WTC11 (cell line): ENCODE measurements at regions not wholly inside any gene's neighbourhood (a gene's known extent, or its start where the extent isn't known, plus 50 kb on each side); places are given as distances from the start of the nearest gene placed in this dataset.

Source experiments
- ATAC-seq: fragments of 200-7000 bp; cut with Tn5 transposase; 2 replicates; pipeline ENCODE4 v1.10.0; 2021; ENCODE audit warnings: mild to moderate bottlenecking, moderate library complexity
- CTCF ChIA-PET: fragments of 300-600 bp; sonication (Branson Sonifier 250); formaldehyde crosslinking; loops from one replicate; lab custom pipeline; 2021; ENCODE audit warnings: antibody characterized with exemption; lab: Charles Lee
- POLR2A ChIA-PET: fragments of 350-600 bp; sonication (Branson Sonifier 250); formaldehyde crosslinking; loops from one replicate; lab custom pipeline; 2021; ENCODE audit warnings: antibody characterized with exemption; lab: Charles Lee
- DNase-seq: peaks from one replicate; pipeline ENCODE4 v3.0.0; 2021; ENCODE audit warnings: low spot score
- H3K27ac Mint-ChIP-seq: 2 replicates; pipeline ENCODE4 v1.8.0; 2021; ENCODE audit warnings: mixed read lengths
- H3K27me3 Mint-ChIP-seq: 2 replicates; pipeline ENCODE4 v1.8.0; 2021; ENCODE audit warnings: low read depth, mild to moderate bottlenecking, moderate library complexity, mixed read lengths
- H3K36me3 Mint-ChIP-seq: 2 replicates; pipeline ENCODE4 v1.8.0; 2021; ENCODE audit warnings: mixed read lengths
- H3K4me1 Mint-ChIP-seq: 2 replicates; pipeline ENCODE4 v1.8.0; 2022; ENCODE audit warnings: mixed read lengths
- H3K4me3 Mint-ChIP-seq: 2 replicates; pipeline ENCODE4 v1.8.0; 2021; ENCODE audit warnings: mild to moderate bottlenecking, moderate library complexity, mixed read lengths
- H3K9me3 Mint-ChIP-seq: 2 replicates; pipeline ENCODE4 v1.8.0; 2021; ENCODE audit warnings: mixed read lengths
- ATF1 ChIP-seq: sonication (generic); formaldehyde crosslinking; IDR thresholded peaks from 2 replicates; pipeline ENCODE4 v1.8.1; 2023; ENCODE audit warnings: mild to moderate bottlenecking, moderate library complexity, missing genetic modification reagents
- E2F4 ChIP-seq: sonication (generic); formaldehyde crosslinking; IDR thresholded peaks from 2 replicates; pipeline ENCODE4 v1.8.1; 2022; ENCODE audit warnings: low read depth, mild to moderate bottlenecking, moderate library complexity, missing genetic modification reagents, borderline replicate concordance
- ETV6 ChIP-seq: sonication (generic); formaldehyde crosslinking; IDR thresholded peaks from 2 replicates; pipeline ENCODE4 v1.8.1; 2022; ENCODE audit warnings: mild to moderate bottlenecking, missing genetic modification reagents
- FOXK1 ChIP-seq: sonication (generic); formaldehyde crosslinking; IDR thresholded peaks from 2 replicates; pipeline ENCODE4 v1.8.0; 2022; ENCODE audit warnings: mild to moderate bottlenecking, moderate library complexity, missing genetic modification reagents
- FOXP1 ChIP-seq: sonication (generic); formaldehyde crosslinking; IDR thresholded peaks from 2 replicates; pipeline ENCODE4 v1.8.0; 2022; ENCODE audit warnings: missing genetic modification reagents, mild to moderate bottlenecking, moderate library complexity, borderline replicate concordance
- GABPB1 ChIP-seq: sonication (generic); formaldehyde crosslinking; IDR thresholded peaks from 2 replicates; pipeline ENCODE4 v1.8.1; 2023; ENCODE audit warnings: mild to moderate bottlenecking, missing genetic modification reagents
- GTF2I ChIP-seq: fragments of 250-450 bp; sonication (Bioruptor Pico); conservative IDR thresholded peaks from 2 replicates; pipeline ENCODE4 v1.4.0; 2021; ENCODE audit warnings: mild to moderate bottlenecking
- IRF2 ChIP-seq: sonication (generic); formaldehyde crosslinking; IDR thresholded peaks from 2 replicates; pipeline ENCODE4 v1.8.0; 2022; ENCODE audit warnings: low read depth, missing genetic modification reagents, borderline replicate concordance
- JUN ChIP-seq: sonication (generic); formaldehyde crosslinking; IDR thresholded peaks from 2 replicates; pipeline ENCODE4 v1.8.0; 2023; ENCODE audit warnings: mild to moderate bottlenecking, missing genetic modification reagents
- NFE2L1 ChIP-seq: sonication (generic); formaldehyde crosslinking; IDR thresholded peaks from 2 replicates; pipeline ENCODE4 v1.8.1; 2023; ENCODE audit warnings: missing genetic modification reagents
- RORB ChIP-seq: fragments of 250-450 bp; sonication (Bioruptor Pico); IDR thresholded peaks from 2 replicates; pipeline ENCODE4 v1.9.0; 2021; ENCODE audit warnings: mild to moderate bottlenecking
- SMAD3 ChIP-seq: sonication (generic); formaldehyde crosslinking; IDR thresholded peaks from 2 replicates; pipeline ENCODE4 v1.8.0; 2022; ENCODE audit warnings: missing genetic modification reagents, mild to moderate bottlenecking, borderline replicate concordance
- TP53 ChIP-seq: sonication (generic); formaldehyde crosslinking; IDR thresholded peaks from 2 replicates; pipeline ENCODE4 v1.8.1; 2023; ENCODE audit warnings: mild to moderate bottlenecking, missing genetic modification reagents
- TF ChIP-seq, protein P1 (sequence below): sonication (generic); formaldehyde crosslinking; IDR thresholded peaks from 2 replicates; pipeline ENCODE4 v1.8.0; 2023; ENCODE audit warnings: mild to moderate bottlenecking, missing genetic modification reagents
- TF ChIP-seq, protein P2 (sequence below): sonication (generic); formaldehyde crosslinking; IDR thresholded peaks from 2 replicates; pipeline ENCODE4 v1.8.0; 2023; ENCODE audit warnings: missing genetic modification reagents
- TF ChIP-seq, protein P3 (sequence below): sonication (generic); formaldehyde crosslinking; IDR thresholded peaks from 2 replicates; pipeline ENCODE4 v1.8.1; 2023; ENCODE audit warnings: mild to moderate bottlenecking, moderate library complexity, missing genetic modification reagents
- TF ChIP-seq, protein P4 (sequence below): sonication (generic); formaldehyde crosslinking; IDR thresholded peaks from 2 replicates; pipeline ENCODE4 v1.8.0; 2022; ENCODE audit warnings: mild to moderate bottlenecking, missing genetic modification reagents
- TF ChIP-seq, protein P5 (sequence below): fragments of 200-600 bp; IDR thresholded peaks from 2 replicates; pipeline ENCODE4 v1.8.0; 2022; ENCODE audit warnings: antibody characterized with exemption
- TF ChIP-seq, protein P6 (sequence below): sonication (generic); formaldehyde crosslinking; IDR thresholded peaks from 2 replicates; pipeline ENCODE4 v1.8.1; 2023; ENCODE audit warnings: mild to moderate bottlenecking, missing genetic modification reagents, moderate library complexity

DNA sequence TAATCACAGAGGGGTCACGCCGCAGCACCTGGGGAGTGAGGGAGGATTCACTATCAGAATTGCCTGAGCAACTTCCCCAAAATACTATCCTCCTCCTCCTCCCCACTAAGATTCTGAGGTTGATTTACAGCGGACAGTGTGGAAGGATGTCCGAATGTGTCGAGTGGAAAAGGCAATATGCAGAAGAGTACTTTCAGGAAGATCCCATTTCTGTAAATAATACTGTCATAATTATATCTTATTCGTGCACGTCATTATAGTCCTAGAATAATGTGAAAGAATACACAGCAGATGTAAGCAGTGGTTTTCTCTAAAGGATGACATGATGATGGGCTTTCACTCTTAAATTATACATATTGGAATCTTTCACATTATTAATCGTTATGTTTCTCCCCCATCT lies 149.8 kb upstream of the NOCT start (continued):
- TF ChIP-seq, protein P1, sequence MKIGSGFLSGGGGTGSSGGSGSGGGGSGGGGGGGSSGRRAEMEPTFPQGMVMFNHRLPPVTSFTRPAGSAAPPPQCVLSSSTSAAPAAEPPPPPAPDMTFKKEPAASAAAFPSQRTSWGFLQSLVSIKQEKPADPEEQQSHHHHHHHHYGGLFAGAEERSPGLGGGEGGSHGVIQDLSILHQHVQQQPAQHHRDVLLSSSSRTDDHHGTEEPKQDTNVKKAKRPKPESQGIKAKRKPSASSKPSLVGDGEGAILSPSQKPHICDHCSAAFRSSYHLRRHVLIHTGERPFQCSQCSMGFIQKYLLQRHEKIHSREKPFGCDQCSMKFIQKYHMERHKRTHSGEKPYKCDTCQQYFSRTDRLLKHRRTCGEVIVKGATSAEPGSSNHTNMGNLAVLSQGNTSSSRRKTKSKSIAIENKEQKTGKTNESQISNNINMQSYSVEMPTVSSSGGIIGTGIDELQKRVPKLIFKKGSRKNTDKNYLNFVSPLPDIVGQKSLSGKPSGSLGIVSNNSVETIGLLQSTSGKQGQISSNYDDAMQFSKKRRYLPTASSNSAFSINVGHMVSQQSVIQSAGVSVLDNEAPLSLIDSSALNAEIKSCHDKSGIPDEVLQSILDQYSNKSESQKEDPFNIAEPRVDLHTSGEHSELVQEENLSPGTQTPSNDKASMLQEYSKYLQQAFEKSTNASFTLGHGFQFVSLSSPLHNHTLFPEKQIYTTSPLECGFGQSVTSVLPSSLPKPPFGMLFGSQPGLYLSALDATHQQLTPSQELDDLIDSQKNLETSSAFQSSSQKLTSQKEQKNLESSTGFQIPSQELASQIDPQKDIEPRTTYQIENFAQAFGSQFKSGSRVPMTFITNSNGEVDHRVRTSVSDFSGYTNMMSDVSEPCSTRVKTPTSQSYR: no peak
- TF ChIP-seq, protein P2, sequence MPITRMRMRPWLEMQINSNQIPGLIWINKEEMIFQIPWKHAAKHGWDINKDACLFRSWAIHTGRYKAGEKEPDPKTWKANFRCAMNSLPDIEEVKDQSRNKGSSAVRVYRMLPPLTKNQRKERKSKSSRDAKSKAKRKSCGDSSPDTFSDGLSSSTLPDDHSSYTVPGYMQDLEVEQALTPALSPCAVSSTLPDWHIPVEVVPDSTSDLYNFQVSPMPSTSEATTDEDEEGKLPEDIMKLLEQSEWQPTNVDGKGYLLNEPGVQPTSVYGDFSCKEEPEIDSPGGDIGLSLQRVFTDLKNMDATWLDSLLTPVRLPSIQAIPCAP: no peak
- TF ChIP-seq RORB (CRISPR knock-in tag): no peak
- no peak for TF ChIP-seq ATF1 (CRISPR knock-in tag)

DNA sequence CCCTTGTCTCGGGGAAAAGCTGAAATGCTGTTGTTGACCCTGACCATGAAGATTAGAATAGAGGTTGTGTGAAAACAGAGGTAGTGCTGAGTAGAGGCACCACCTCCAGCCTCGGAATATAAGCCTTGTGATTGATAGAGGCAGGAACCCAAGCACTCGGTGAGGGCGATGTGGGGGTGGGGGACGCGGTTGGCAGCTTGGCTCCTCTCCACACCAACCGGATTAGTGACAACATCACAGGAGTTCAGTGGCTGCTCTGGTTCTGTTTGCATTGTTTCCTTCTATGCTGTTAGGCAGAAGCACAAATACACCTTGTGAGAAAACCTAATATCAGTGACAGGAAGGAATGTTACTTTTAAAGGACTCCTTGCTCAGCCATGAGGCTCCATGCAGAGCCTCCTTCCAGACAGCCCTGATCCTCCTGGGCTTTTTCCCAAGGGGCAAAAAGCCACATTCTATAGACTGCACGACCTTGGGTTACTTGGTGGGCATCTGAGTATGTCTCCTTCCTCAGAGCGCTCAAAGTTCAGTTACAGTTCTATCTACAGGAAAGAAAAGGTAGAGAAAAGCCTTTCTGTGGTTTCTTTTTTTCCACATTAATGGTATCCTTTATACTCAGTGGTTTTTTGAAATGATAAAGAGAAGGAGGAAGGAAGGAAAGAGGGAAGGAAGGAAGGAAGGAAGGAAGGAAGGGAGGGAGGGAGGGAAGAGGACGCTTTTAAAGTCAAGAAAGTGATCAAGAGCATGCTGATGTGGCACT lies 150.4 kb upstream of the NOCT start:
- no peak for TF ChIP-seq ETV6 (CRISPR knock-in tag)
- no peak for TF ChIP-seq FOXK1 (CRISPR knock-in tag)
- TF ChIP-seq SMAD3 (CRISPR knock-in tag): no peak
- TF ChIP-seq, protein P3, sequence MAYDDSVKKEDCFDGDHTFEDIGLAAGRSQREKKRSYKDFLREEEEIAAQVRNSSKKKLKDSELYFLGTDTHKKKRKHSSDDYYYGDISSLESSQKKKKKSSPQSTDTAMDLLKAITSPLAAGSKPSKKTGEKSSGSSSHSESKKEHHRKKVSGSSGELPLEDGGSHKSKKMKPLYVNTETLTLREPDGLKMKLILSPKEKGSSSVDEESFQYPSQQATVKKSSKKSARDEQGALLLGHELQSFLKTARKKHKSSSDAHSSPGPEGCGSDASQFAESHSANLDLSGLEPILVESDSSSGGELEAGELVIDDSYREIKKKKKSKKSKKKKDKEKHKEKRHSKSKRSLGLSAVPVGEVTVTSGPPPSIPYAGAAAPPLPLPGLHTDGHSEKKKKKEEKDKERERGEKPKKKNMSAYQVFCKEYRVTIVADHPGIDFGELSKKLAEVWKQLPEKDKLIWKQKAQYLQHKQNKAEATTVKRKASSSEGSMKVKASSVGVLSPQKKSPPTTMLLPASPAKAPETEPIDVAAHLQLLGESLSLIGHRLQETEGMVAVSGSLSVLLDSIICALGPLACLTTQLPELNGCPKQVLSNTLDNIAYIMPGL (CRISPR knock-in tag): no peak
- TF ChIP-seq FOXP1 (CRISPR knock-in tag): no peak
- no peak for TF ChIP-seq GTF2I
- TF ChIP-seq, protein P4, sequence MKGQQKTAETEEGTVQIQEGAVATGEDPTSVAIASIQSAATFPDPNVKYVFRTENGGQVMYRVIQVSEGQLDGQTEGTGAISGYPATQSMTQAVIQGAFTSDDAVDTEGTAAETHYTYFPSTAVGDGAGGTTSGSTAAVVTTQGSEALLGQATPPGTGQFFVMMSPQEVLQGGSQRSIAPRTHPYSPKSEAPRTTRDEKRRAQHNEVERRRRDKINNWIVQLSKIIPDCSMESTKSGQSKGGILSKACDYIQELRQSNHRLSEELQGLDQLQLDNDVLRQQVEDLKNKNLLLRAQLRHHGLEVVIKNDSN: no peak
- Mint-ChIP-seq H3K27me3 (no peaks in the 10 kb centered on the region), H3K27ac (no peak overlapping the region), H3K4me3 (no peak overlapping the region), H3K4me1 (peaks cover 14% of the 10 kb centered on the region), H3K9me3 (no peaks in the 10 kb centered on the region), H3K36me3 (no peaks in the 10 kb centered on the region)
- no peak for DNase-seq
- ChIA-PET POLR2A (no interaction called here), CTCF (interaction anchor here (1.2 kb wide), 1 partner anchor 73 kb away, joined by 3 read pairs; no protein-coding TSS in a partner anchor)
- ATAC-seq: peak; percentile 32; the same call in 1 of the 2 replicates

DNA sequence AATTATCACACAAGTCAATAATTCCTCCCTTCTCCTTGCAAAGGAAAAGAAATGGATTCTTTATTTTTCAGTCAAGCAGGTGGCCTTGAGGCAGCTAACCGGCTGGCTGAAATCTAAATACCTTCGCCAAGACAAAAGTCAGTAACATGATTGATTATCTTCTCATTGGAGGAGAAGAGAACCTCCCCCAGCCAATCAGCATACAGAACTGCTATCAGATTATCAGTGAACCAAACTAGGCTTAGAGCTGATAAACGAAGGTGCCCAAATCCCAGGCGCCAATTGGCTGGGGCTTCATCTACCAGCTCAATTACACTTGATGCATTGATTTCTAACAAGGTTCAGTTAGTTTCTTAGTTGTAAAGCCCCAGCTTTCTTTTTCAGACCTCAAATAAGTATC lies 152.4 kb upstream of the NOCT start:
- H3K27me3 Mint-ChIP-seq: no peaks in the 10 kb centered on the region
- H3K36me3 Mint-ChIP-seq: no peaks in the 10 kb centered on the region
- CTCF ChIA-PET: interaction anchor here (0.8 to 1.6 kb wide), 2 partner anchors 8 to 75 kb away, joined by 4 read pairs; no protein-coding TSS in a partner anchor
- H3K4me3 Mint-ChIP-seq: no peak overlapping the region
- no peak for TF ChIP-seq IRF2 (CRISPR knock-in tag)
- TF ChIP-seq, all 79 proteins: peak for 0
- POLR2A ChIA-PET: no interaction called here
- Mint-ChIP-seq H3K4me1 (peaks cover 9% of the 10 kb centered on the region), H3K27ac (no peak overlapping the region), H3K9me3 (no peaks in the 10 kb centered on the region)
- ATAC-seq: no peak
- no peak for DNase-seq

GRCh38 chr4:138861135-138861534 lies 154.4 kb upstream of the NOCT start:
- no peak for ATAC-seq
- no peak for TF ChIP-seq JUN (CRISPR knock-in tag)
- TF ChIP-seq E2F4 (CRISPR knock-in tag): no peak
- no peak for TF ChIP-seq NFE2L1
- no peak for TF ChIP-seq GABPB1 (CRISPR knock-in tag)
- TF ChIP-seq, protein P4: no peak
- no peak for TF ChIP-seq TP53 (CRISPR knock-in tag)
- TF ChIP-seq, protein P5, sequence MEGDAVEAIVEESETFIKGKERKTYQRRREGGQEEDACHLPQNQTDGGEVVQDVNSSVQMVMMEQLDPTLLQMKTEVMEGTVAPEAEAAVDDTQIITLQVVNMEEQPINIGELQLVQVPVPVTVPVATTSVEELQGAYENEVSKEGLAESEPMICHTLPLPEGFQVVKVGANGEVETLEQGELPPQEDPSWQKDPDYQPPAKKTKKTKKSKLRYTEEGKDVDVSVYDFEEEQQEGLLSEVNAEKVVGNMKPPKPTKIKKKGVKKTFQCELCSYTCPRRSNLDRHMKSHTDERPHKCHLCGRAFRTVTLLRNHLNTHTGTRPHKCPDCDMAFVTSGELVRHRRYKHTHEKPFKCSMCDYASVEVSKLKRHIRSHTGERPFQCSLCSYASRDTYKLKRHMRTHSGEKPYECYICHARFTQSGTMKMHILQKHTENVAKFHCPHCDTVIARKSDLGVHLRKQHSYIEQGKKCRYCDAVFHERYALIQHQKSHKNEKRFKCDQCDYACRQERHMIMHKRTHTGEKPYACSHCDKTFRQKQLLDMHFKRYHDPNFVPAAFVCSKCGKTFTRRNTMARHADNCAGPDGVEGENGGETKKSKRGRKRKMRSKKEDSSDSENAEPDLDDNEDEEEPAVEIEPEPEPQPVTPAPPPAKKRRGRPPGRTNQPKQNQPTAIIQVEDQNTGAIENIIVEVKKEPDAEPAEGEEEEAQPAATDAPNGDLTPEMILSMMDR: no peak
- TF ChIP-seq, protein P6, sequence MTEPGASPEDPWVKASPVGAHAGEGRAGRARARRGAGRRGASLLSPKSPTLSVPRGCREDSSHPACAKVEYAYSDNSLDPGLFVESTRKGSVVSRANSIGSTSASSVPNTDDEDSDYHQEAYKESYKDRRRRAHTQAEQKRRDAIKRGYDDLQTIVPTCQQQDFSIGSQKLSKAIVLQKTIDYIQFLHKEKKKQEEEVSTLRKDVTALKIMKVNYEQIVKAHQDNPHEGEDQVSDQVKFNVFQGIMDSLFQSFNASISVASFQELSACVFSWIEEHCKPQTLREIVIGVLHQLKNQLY: no peak

More at GRCh38 chr4:138861135-138861534, 154.4 kb upstream of the NOCT start:
- Mint-ChIP-seq H3K27me3 (no peaks in the 10 kb centered on the region), H3K4me1 (peaks cover 9% of the 10 kb centered on the region), H3K9me3 (no peaks in the 10 kb centered on the region), H3K27ac (no peak overlapping the region), H3K36me3 (no peaks in the 10 kb centered on the region; the same call in 1 of the 2 replicates), H3K4me3 (no peak overlapping the region)
- CTCF ChIA-PET: interaction anchor here (0.7 kb wide), 1 partner anchor 299 kb away, joined by 4 read pairs; no protein-coding TSS in a partner anchor
- no peak for DNase-seq
- POLR2A ChIA-PET: no interaction called here
